Right hindlimb (tissue), 1 donor: ENCODE measurements at regions not wholly inside any gene's neighbourhood (a gene's known extent, or its start where the extent isn't known, plus 50 kb on each side); places are given as distances from the start of the nearest gene placed in this dataset.

Experiments used
- DNase-seq: peaks from one replicate; pipeline ENCODE4 v3.0.0-alpha.2; 2018

DNA sequence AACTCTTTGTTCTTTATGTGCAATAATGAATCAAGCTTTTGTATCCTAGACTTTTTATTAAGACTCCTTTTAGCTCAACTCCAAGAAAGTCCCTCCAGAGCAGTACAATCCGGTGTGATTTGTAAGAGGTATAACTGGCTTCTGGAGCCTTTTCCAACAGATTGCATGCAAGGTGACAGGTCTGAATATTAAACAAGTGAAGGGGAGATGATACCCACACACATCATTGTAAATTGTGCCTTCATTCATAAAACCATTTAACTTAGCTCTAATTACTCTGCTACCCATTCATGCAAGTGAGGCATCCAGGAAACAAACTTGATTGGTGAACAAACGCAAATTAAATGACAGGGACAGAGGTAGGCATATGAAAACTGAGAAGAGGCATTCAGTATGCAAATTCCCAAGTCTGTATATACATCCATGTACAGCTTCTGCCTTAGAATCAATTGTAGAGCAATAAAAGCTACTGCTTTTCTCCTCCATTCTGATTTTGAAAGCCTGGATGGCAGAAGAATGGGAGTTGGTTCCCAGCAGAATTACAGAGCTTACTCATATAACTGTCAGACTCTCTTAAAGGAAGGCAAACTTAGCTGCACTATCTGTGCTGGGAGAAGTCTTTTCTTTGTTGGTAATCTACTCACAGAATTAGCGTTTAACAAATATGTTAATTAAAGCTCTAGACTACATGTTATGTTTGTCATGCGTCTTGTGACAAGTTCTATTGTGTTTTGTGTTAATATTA, 261.0 kb upstream of the CDH6 start:
- no peak for DNase-seq

DNA sequence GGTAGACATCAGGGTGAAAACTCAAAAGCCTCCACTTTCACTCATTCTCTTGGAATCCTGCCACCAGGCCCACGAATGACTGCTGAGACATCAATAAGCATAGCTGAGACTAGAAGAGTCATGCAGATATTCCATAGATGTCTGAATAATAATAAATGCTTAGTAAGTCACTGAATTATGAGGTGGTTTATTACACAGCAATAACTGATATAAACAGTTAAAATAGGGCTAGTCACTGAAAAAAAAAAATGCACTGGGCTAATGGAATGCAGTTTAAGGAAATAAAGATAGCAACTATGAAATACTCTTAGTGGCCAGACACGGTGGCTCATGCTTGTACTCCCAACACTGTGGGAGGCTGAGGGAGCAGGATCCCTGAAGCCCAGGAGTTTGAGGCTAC, 262.8 kb upstream of the CDH6 start:
- DNase-seq: no peak

DNA sequence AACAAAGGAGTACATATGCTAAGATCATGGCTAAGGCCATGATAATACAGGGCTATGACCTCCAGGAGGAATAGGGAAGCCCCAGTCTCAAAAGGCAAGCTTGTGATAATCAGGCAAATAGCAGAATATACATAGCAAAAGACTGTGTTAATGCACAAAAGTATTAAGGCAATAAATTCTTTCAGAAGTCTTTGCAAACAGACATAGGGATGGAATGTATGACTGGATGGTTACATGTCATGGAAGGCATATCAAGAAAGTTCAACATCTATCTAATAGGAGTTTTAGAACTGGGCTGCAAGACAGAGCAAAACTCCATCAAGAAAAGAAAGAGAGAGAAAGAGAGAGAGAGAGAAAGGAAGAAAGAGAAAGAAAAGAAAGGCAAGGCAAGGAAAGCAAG, 264.5 kb upstream of the CDH6 start:
- no peak for DNase-seq

DNA sequence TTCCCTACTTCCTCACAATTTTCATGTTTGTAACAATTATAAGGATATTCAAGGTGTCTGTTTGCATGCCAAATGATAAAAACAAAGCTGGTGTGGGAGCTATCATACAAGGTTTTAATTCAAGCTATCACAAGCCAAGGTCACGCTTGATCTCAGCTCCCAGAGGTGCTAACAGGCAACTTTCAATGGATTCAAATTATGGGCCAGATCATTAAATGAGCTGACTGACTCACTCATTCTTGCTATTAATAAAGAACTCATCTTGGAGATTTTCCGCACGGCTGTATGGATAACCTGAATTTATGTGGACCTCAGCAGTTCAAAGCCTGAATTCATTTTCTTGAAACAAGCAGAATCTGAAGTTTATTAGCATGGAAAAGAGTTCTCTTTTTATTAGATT, 267.3 kb upstream of the CDH6 start:
- no peak for DNase-seq

DNA sequence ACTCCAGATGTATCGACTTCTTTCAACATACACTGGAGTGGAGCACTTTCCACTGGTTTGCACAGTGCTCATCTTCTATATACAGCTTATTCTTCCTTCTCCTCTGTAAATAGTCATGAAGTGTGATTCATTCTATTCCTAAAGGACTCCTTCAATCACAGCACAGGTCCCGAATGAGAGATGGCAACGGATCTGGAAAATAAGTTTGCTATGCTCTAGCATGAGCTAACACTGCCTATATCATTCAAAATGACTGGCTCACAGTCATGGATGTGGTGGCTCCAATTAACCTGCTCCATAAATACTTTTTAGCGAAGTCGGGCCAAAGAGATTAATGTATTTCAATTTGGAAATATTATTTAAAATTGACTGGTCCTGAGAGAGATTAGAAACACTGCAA, 272.1 kb upstream of the CDH6 start:
- no peak for DNase-seq

DNA sequence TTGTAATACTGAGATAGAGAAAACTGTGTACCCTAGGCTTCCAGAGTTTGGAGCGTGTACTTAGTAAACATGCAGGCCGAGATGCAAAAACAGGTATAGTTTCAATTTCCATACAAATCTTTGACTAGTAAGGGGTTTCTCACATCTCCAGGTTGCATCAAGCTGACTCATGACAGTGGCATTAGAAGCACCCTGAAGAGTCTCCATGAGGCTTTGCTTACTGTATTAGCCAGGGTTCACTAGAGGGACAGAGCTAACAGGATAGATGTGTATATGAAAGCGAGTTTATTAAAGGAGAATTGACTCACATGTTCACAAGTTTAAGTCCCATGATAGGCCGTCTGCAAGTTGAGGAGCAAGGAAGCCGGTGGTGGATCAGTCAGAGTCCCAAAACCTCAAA, 275.3 kb upstream of the CDH6 start:
- DNase-seq: no peak

DNA sequence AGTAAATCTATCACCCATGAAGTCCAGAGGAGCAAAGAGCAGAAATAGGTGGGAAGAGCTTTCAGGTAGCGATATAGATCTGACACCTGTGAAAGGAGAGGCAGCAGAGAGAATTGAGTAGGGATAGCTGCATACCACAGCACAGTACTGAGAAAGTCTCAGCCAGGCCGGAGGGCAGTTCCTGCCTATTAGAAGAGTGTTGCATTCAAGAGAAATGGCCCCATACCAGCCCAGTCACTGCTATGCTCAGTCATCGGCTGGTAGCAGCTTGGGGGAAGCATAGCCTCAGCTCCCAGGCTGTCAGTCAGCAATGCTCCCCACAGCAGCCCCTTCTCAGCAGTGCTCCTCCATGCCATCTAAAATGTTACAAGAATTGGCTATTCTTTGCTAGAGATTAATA, 285.1 kb upstream of the CDH6 start:
- DNase-seq: no peak

DNA sequence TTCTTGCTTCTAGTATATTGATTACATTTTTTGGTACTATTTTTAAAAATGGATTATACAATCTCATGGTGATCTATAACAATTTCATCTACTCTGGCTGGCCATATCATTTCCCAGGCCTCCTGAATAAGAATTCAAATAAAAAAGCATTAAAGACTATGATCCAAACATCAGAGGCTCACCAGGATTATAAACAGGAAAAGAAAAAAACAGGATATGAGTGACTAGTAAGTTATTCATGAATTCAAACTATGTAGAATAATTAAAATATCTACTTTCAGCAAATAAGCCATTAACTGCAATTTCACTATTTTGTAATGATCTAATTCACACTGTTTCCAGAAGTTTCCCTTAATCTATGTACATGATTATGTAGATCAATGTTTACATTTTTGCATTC, 293.1 kb upstream of the CDH6 start:
- DNase-seq: no peak

DNA sequence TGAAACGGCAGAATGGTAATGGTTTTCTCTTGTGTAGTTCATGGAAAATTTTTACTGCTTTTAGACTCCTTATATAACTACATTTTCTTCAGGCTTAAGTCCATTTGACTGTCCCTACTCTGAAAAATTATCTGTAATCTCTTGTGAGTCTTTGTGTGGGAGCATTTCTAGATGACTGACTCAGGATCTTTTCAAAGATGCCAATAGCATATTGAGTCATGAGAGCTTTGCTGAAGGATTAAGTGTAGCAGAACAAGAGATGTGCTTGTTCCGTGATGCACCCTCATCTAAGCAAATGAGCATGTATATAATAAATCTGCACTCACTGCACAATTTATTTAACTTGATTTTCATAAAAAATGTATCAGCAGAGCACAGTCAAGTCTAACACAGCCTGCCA, 298.7 kb upstream of the CDH6 start:
- DNase-seq: no peak

DNA sequence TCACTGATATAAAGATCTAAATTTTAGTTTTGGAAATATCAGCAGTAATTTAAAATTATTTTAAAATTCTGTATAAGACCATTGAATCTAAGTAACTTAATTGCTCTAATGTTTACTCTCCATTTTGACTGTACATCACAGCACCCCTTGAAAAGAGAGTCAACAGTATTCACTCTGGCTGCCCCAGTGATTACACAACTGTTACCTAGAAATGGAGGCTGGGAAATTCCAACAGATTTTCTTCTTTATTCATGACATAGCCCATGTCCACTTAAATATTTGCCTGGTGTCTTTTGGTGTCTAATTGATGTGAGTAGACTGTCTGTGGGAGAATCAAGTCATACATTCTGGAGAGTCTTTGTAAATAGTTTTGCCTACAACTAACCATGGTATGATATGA, 301.8 kb upstream of the CDH6 start:
- no peak for DNase-seq

DNA sequence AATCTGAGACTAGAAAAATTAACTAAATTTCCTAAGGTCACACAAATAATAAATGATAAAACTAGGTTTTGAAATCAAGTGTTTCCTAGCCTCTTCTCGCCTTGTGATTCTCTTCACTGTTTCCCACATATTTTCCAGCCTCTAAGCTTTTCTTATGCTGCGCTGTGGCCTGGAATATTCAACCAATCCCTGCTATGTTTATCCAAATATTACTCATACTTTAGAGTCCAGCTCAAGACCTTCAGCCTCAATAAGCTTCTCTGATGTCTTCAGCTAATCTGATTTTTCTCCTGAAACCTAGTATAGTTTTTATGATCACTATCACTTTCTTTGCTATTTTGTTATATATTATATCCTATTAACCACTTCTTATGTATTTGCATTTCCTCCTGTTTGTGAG, 303.1 kb upstream of the CDH6 start:
- no peak for DNase-seq

DNA sequence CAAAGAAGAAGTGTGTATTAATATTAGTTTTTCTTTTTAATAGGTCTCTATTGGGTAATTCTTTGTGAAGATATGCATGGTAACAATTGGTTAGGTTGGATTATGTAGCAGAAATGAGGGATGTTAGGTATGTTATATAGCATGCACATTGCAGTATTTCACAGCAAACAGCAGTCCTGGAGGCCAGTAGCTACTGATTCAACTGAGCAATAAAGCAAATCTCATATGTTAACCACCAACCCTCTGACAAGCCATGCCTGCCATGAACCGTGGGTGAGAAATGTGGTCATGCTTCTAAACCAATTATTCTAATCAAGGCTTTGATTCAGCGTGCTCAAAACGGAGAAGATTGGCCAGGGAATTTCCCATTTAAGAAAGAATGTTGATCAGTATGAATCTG, 313.0 kb upstream of the CDH6 start:
- DNase-seq: no peak

DNA sequence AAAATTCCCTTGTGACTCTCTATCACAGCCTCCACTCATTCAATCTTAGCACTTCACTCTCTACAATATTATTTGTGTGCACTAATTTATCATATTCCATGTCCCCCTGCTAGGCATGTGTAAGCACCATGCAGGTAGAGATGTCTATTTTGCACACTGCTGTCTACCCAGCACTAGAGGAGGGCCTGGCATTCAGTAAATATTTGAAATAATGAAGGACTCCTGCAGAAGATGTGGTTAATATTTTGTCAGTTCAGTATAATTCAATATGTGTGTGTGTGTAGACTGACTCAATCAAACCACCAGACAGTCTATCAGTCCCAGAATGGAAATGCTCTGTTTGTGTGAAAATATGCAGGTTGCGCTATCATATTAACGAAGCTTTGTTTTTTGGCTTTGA, 313.6 kb upstream of the CDH6 start:
- DNase-seq: no peak

DNA sequence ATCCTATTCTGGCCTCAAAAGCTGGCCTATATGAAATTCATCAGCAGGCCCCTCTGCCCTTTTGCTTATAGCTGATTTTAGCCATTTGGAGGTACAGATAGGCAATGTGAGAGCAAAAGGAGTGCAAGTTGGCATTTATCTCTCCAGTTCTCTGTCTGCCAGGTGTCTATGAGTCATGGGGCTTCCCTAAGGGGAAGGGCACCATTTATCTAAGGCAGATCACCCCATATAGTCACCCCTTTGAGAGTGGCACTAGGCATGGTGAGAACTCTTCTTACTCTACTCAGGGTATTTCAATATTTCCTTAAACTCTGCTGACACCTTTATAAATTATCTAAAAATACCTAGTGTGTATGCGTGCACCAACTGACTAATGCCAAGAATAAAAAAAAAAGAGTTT, 314.7 kb upstream of the CDH6 start:
- no peak for DNase-seq

DNA sequence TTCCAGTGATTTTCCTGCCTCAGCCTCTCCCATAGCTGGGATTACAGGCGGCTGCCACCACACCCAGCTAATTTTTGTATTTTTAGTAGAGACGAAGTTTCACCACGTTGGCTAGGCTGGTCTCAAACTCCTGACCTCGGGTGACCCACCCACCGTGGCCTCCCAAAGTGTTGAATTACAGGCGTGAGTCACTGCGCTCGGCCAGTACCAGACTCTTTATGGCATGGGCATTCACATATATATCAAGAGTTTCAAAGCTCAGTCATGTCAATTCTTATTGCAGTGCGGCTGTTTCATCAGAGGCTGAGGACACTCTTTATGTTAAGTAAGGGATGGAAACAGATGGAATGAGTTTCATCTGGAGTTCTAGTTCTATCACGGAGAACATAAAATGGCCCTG, 315.2 kb upstream of the CDH6 start:
- no peak for DNase-seq

DNA sequence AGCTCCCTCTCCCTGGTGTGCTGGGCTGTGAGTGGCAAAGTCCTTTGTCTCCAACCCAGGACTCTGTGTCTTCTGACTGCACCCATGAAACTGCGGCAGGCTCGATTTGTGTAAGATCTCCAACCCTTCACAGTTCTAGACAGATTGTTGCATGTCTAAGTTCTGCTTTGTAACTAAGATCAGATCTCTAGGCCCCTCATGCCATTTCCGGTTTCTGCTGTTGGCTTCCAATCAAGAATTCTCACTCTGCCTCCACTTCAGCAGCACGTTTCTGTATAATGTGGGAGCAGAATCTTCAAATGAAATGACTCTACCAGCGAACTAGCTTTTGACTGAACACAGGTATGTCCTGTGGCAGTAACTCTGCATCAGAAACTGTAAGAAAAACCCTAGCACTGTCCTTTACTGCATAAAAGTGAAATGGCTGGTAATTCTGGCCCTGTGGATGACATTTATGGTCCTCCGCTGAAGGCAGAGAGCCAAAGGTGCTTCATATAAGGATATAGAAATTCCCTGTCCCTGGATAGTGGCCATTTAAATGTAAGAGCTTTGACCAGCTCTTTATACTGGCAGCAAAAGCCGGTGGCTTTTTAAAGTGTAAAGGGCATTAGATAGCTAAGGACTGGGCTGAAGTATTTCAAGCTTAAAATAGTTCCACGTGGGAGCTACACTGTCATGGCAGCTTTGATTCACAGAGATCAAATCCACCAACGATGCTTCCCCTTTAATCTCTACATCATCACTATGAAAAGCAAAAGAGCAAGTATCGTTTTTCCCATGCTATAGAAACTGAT, 319.0 kb upstream of the CDH6 start:
- no peak for DNase-seq

DNA sequence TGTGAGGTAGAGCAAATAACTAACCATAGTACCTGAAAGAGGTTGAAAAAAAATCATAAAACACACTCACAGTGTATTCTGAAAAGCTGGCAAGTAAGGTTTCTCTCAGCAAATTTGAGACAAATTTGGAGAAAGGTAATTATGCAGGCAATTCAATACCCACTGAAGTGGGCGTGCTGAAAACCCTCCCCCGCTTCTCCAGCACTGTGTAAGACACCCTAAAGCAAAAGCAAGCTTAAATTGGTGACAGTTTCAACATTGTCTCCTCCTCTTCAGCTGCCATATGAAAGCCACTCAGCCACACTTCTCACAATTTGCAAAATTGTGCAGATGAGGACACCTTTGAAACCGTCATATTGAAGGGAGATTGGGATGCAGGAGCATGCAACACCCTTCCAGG, 322.3 kb upstream of the CDH6 start:
- DNase-seq: no peak

DNA sequence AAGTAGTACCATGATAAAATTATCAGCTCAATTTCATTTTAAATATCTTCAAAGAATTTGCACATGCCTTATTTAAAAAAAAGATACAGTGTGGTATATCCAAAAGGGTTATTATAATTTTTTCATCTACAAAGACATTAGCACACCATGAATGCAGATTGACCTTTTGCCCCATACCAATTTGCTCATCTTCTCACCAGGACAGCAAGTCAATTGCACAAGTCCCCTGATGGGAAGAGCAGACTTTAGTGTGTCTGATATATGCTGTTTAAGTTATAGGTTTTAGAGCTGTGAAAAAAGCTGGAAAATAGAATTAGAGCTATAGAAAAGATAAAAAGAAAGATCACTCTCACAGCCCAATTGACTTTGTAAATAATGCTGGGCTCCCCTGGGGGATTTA, 325.8 kb upstream of the CDH6 start:
- DNase-seq: no peak

DNA sequence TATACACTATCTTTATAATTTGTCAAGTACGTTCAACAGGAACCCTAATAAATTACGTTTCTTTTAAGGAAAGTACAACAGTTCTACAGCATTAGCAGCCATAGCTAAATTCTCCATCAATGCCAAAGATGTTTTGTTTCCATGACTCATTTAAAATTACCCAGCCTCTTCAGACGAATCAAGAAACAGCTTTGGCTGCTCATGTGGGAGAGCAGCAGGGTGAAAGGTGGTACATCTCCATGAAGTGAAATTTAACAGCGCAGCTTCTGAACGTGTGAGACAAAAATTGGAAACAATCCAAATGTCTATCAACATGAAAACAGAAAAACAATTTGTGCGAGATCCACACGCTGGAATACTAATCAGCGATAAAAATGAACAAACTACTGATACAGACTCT, 327.3 kb upstream of the CDH6 start:
- no peak for DNase-seq

DNA sequence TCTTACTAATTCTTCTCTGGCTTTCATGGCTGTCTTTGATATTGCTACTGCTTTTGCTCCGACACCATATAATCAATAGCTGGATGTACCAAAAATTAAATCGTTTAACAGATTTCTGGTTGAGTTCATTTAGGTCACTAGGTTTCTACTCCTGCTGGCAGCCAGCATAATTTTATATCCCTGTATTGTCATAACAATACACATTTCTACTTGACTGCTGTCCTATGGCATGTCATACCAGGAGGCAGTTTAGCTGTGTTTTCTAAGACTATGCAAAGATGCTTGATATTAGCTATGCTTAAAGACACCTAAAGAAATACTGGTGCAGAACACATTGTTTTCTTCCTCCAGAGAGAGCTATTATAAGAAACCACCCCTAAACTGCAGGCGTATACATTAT, 337.2 kb upstream of the CDH6 start:
- no peak for DNase-seq

DNA sequence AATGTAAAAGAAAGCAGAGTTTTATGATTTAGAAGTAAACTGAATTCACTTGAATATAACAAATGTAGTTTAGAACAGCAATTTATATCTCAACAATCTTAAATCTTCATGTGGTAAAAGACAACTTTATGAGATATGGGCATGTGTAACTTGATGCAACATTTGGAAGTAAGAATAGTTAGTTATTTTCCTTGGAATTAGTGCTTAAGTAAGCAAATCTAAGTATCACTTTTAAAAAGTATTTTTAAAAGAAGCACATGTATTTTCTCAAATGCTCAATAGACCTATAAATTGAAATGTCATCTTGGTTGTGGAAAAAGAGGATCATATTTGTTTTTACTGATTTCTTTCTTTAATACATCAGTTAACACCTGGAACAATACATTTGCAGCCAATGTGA, 340.3 kb upstream of the CDH6 start:
- DNase-seq: no peak

DNA sequence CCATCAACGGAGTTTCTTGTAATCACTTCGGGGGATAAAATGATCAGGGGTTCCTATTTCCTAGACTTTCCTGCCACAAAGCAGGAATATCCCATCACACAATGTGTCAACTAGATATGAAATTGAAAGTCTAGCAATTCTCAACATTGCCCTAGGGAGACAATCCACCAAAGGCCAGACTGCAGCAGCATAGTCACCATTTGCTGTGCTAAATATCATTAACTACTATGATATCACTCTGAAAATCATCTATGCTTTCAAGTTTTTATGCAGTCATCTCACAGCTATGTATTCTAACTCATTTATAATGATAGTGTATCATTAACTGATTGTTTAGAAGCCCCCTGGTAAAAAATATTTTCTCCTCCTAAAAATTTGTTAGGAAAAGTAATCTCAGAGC, 342.6 kb upstream of the CDH6 start:
- DNase-seq: no peak

DNA sequence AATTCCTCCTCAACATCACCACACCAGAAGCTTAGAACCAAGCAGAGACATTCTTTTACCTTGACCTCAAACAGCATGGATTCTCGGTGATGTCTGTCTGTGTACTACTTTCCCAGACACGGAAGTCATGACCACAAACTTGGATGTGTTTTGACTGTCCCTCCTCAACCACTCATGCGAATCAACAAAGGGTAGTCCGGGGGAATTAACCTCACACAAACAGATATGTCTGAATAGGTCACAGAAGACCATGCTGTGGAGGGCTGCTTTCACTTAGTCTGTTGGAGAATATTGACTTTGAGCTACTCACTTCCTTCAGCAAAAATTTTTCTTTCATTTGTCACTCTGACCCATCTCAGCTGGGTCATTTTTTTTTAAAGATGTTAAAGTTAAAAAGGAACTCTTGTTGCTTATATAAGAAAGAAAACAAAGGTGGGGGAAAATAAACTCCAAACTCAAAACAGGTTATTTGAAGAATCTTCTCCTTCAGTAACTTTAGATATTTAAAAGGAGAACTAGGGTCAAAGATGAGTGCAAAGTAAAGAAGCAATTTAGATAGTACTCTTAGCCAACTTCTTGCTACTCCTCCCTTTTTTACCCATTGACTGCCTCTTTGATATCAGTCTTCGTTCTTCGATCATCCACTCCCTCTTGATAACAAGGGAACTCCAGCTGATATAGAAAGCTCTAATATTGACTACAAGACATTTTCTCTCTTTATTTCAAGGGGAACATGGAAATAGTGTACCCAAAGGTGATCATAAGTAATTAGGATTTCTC, 343.4 kb upstream of the CDH6 start:
- no peak for DNase-seq

DNA sequence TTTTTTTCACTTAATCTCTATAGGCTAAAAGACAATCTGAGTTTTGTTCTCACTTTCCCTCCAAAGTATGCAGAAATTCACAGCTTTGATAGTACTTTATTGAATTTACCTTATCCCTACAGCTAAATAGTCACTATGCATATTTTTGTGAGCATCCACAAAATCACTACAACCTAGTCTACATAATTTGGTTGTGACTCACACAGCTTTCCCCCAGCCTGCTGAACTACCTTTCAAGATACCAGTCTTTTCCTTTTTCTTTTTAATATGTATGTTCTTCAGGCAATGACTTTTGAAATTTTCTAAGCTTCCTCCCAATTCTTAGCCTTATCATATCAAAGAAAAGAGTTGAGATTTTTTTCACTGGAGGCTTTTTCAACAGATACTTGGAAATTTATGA, 347.3 kb upstream of the CDH6 start:
- DNase-seq: no peak
